Suppressor macrophage treated with lipopolysaccharide for 4 hours (primary cell): ENCODE measurements at regions not wholly inside any gene's neighbourhood (a gene's known extent, or its start where the extent isn't known, plus 50 kb on each side); places are given as distances from the start of the nearest gene placed in this dataset.
"Not testable (repeated sequence)": the region's sequence is repeated elsewhere in the genome, so short reads cannot be mapped to it uniquely, and the experiment has no call there.

Source experiments
- DNase-seq: peaks from one replicate; pipeline ENCODE4 v3.0.0-alpha.2; 2020

- no peak for DNase-seq
Observed at GRCh38 chrX:10972706-10973105, 138.4 kb upstream of the HCCS start.

GRCh38 chrX:10974920-10975319 is 136.2 kb upstream of the HCCS start:
- DNase-seq, result no peak

GRCh38 chrX:10979956-10980355 is 131.2 kb upstream of the HCCS start:
- no peak for DNase-seq

GRCh38 chrX:10981506-10981905 is 129.6 kb upstream of the HCCS start:
- DNase-seq, result no peak

GRCh38 chrX:10983526-10983925 is 127.6 kb upstream of the HCCS start:
- no peak for DNase-seq

- DNase-seq, result no peak
Observed at GRCh38 chrX:10984213-10984612, 126.9 kb upstream of the HCCS start.

GRCh38 chrX:10986616-10987015 is 124.5 kb upstream of the HCCS start:
- DNase-seq, result no peak

- no peak for DNase-seq
Observed at GRCh38 chrX:10988653-10989052, 122.5 kb upstream of the HCCS start.

- DNase-seq, result no peak
Observed at GRCh38 chrX:10989386-10989785, 121.7 kb upstream of the HCCS start.

GRCh38 chrX:10990418-10990817 is 120.7 kb upstream of the HCCS start:
- DNase-seq, result no peak

- DNase-seq, result no peak
Observed at GRCh38 chrX:10990976-10991375, 120.2 kb upstream of the HCCS start.

- DNase-seq, result no peak
Observed at GRCh38 chrX:10992110-10992509, 119.0 kb upstream of the HCCS start.

- DNase-seq, result not testable (repeated sequence)
Observed at GRCh38 chrX:11007076-11007475, 104.1 kb upstream of the HCCS start.

GRCh38 chrX:11010476-11010875 is 100.7 kb upstream of the HCCS start:
- DNase-seq, result no peak

GRCh38 chrX:11016728-11017127 is 94.4 kb upstream of the HCCS start:
- DNase-seq, result no peak

GRCh38 chrX:11022588-11022987 is 88.5 kb upstream of the HCCS start:
- DNase-seq, result not testable (repeated sequence)

- no peak for DNase-seq
Observed at GRCh38 chrX:11039926-11040325, 71.2 kb upstream of the HCCS start.

- no peak for DNase-seq
Observed at GRCh38 chrX:11040405-11040804, 70.7 kb upstream of the HCCS start.

GRCh38 chrX:11040996-11041395 is 70.1 kb upstream of the HCCS start:
- DNase-seq, result no peak

- no peak for DNase-seq
Observed at GRCh38 chrX:11050013-11050412, 61.1 kb upstream of the HCCS start.

- DNase-seq, result no peak
Observed at GRCh38 chrX:11053351-11053750, 57.8 kb upstream of the HCCS start.

- DNase-seq, result no peak
Observed at GRCh38 chrX:11056322-11057176, 54.6 kb upstream of the HCCS start.

- no peak for DNase-seq
Observed at GRCh38 chrX:11059933-11060332, 51.2 kb upstream of the HCCS start.
